ENCODE measurements at regions not wholly inside any gene's neighbourhood (a gene's known extent, or its start where the extent isn't known, plus 50 kb on each side); places are given as distances from the start of the nearest gene placed in this dataset.

GRCh38 chr15:47445723-47446392 is 271.4 kb upstream of the SEMA6D start:
- intact Hi-C loops (cut with DNase I; ENCODE audit: low total_unique reads), result no loop called here
- TF ChIP-seq CTCF (IDR thresholded peaks at IDR 0.05) (no peak), POLR2A (IDR thresholded peaks at IDR 0.05) (no peak)
- DNase-seq (ENCODE audit: low spot score in 2 of 2), result no peak
- WGBS, 2 donors, result 96% methylated on average over 9 of the region's 9 CpGs
- H3K4me3 ChIP-seq (ENCODE audit: low read depth, poor library complexity, severe bottlenecking), result no peak overlapping the region

GRCh38 chr15:47460795-47461573 is 256.3 kb upstream of the SEMA6D start:
- intact Hi-C loops (cut with DNase I; ENCODE audit: low total_unique reads), result no loop called here
- no peak overlapping the region for H3K4me3 ChIP-seq (ENCODE audit: low read depth, poor library complexity, severe bottlenecking)
- WGBS, 2 donors, result 78 to 81% methylated on average over 4 of the region's 4 CpGs
- TF ChIP-seq CTCF (IDR thresholded peaks at IDR 0.05), result no peak
- no peak for TF ChIP-seq POLR2A (IDR thresholded peaks at IDR 0.05)
- no peak for DNase-seq (ENCODE audit: low spot score in 2 of 2)

GRCh38 chr15:47461652-47462141 is 255.6 kb upstream of the SEMA6D start:
- intact Hi-C loops (cut with DNase I; ENCODE audit: low total_unique reads), result no loop called here
- TF ChIP-seq CTCF (IDR thresholded peaks at IDR 0.05), result no peak
- TF ChIP-seq POLR2A (IDR thresholded peaks at IDR 0.05), result no peak
- no peak overlapping the region for H3K4me3 ChIP-seq (ENCODE audit: low read depth, poor library complexity, severe bottlenecking)
- 56 to 75% methylated on average over 3 of the region's 3 CpGs for WGBS, 2 donors
- DNase-seq (ENCODE audit: low spot score in 2 of 2), result no peak

- intact Hi-C loops (cut with DNase I; ENCODE audit: low total_unique reads), result no loop called here
- TF ChIP-seq POLR2A (IDR thresholded peaks at IDR 0.05), result no peak
- no peak for TF ChIP-seq CTCF (IDR thresholded peaks at IDR 0.05)
- H3K4me3 ChIP-seq (ENCODE audit: low read depth, poor library complexity, severe bottlenecking), result no peak overlapping the region
- no peak for DNase-seq (ENCODE audit: low spot score in 2 of 2)
- WGBS, 2 donors, result 22 to 54% methylated on average over 1 of the region's 1 CpG
These were observed 250.9 kb upstream of the SEMA6D start for GRCh38 chr15:47466357-47466756.

- intact Hi-C loops (cut with DNase I; ENCODE audit: low total_unique reads), result loop anchor here (10.0 kb wide), 1 partner anchor 524 kb away; no protein-coding TSS in a partner anchor
- no peak for DNase-seq (ENCODE audit: low spot score in 2 of 2)
- no peak overlapping the region for H3K4me3 ChIP-seq (ENCODE audit: low read depth, poor library complexity, severe bottlenecking)
- WGBS, 2 donors, result 69 to 81% methylated on average over 4 of the region's 4 CpGs
- TF ChIP-seq POLR2A (IDR thresholded peaks at IDR 0.05) (no peak), CTCF (IDR thresholded peaks at IDR 0.05) (no peak)
These were observed 246.3 kb upstream of the SEMA6D start for GRCh38 chr15:47470983-47471382.

Measured in lower leg skin (tissue), 4 donors.